ENCODE measurements at regions not wholly inside any gene's neighbourhood (a gene's known extent, or its start where the extent isn't known, plus 50 kb on each side); places are given as distances from the start of the nearest gene placed in this dataset.

- no peaks in the 10 kb centered on the region for H3K4me1 Mint-ChIP-seq (ENCODE audit: low read depth)
- H3K36me3 Mint-ChIP-seq (ENCODE audit: low read depth) = no peaks in the 10 kb centered on the region
- no peak overlapping the region for H3K4me3 Mint-ChIP-seq (ENCODE audit: unreplicated experiment)
Observed at GRCh38 chr10:61076572-61077114, 132.7 kb upstream of the RHOBTB1 start.

GRCh38 chr10:61073391-61073790 is 129.4 kb upstream of the RHOBTB1 start:
- no peak overlapping the region for H3K4me3 Mint-ChIP-seq (ENCODE audit: unreplicated experiment)
- no peak overlapping the region for H3K27ac Mint-ChIP-seq (ENCODE audit: unreplicated experiment)
- no peaks in the 10 kb centered on the region for H3K9me3 Mint-ChIP-seq (ENCODE audit: low read depth)
- no peaks in the 10 kb centered on the region for H3K4me1 Mint-ChIP-seq (ENCODE audit: low read depth)
- H3K27me3 Mint-ChIP-seq (ENCODE audit: low read depth) = peaks cover 12% of the 10 kb centered on the region
- H3K36me3 Mint-ChIP-seq (ENCODE audit: low read depth) = no peaks in the 10 kb centered on the region
- TF ChIP-seq CTCF (IDR thresholded peaks at IDR 0.05) = no peak
- no peak for DNase-seq (ENCODE audit: low spot score)

More at GRCh38 chr10:61076572-61077114, 132.7 kb upstream of the RHOBTB1 start:
- no peak overlapping the region for H3K27ac Mint-ChIP-seq (ENCODE audit: unreplicated experiment)
- no peaks in the 10 kb centered on the region for H3K9me3 Mint-ChIP-seq (ENCODE audit: low read depth)
- TF ChIP-seq CTCF (IDR thresholded peaks at IDR 0.05) = no peak
- no peak for DNase-seq (ENCODE audit: low spot score)
- peaks cover 18% of the 10 kb centered on the region for H3K27me3 Mint-ChIP-seq (ENCODE audit: low read depth)

DNA sequence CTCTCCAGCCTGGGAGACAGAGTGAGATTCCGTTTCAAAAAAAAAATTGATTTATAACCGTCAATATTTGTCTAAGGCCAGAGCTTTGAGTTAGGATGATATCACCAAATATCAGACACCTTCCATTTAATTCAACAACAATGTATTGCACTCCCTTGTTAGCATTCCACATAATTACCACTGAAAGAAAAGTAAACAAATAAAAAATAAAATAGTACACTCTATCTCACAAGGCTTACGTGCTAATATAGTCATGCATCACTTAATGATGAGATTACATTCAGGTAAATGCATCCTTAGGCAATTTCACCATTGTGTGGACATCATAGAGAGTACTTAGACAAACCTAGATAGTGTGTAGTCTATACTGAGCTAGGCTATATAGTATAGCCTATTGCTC is 127.6 kb upstream of the RHOBTB1 start:
- H3K27ac Mint-ChIP-seq (ENCODE audit: unreplicated experiment) = no peak overlapping the region
- peaks cover 15% of the 10 kb centered on the region for H3K27me3 Mint-ChIP-seq (ENCODE audit: low read depth)
- H3K4me3 Mint-ChIP-seq (ENCODE audit: unreplicated experiment) = no peak overlapping the region
- H3K36me3 Mint-ChIP-seq (ENCODE audit: low read depth) = no peaks in the 10 kb centered on the region
- no peak for DNase-seq (ENCODE audit: low spot score)
- H3K9me3 Mint-ChIP-seq (ENCODE audit: low read depth) = no peaks in the 10 kb centered on the region
- no peak for TF ChIP-seq CTCF (IDR thresholded peaks at IDR 0.05)
- no peaks in the 10 kb centered on the region for H3K4me1 Mint-ChIP-seq (ENCODE audit: low read depth)

DNA sequence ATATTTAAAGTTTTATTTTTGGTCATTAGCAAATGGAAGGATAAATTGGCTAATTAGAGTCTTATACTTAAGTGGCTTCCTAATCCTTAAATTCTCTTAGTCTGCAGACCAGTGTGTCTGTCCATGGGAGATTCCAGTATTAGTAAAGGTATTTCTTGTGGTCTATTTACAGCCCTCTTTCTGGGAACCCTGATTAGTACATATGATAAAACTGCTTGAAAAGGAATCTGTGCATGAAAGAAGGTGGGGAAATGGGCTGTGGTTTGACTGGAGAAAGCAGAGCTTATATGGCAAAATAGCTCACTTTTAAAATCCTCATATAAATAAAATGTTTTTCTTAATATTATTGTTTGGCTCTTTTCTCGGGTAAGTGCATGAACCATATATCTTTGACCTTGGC is 124.5 kb upstream of the RHOBTB1 start:
- Mint-ChIP-seq H3K36me3 (ENCODE audit: low read depth) (no peaks in the 10 kb centered on the region), H3K4me3 (ENCODE audit: unreplicated experiment) (no peak overlapping the region), H3K27me3 (ENCODE audit: low read depth) (peaks cover 18% of the 10 kb centered on the region), H3K4me1 (ENCODE audit: low read depth) (no peaks in the 10 kb centered on the region), H3K27ac (ENCODE audit: unreplicated experiment) (no peak overlapping the region), H3K9me3 (ENCODE audit: low read depth) (no peaks in the 10 kb centered on the region)
- TF ChIP-seq CTCF (IDR thresholded peaks at IDR 0.05) = no peak
- no peak for DNase-seq (ENCODE audit: low spot score)

DNA sequence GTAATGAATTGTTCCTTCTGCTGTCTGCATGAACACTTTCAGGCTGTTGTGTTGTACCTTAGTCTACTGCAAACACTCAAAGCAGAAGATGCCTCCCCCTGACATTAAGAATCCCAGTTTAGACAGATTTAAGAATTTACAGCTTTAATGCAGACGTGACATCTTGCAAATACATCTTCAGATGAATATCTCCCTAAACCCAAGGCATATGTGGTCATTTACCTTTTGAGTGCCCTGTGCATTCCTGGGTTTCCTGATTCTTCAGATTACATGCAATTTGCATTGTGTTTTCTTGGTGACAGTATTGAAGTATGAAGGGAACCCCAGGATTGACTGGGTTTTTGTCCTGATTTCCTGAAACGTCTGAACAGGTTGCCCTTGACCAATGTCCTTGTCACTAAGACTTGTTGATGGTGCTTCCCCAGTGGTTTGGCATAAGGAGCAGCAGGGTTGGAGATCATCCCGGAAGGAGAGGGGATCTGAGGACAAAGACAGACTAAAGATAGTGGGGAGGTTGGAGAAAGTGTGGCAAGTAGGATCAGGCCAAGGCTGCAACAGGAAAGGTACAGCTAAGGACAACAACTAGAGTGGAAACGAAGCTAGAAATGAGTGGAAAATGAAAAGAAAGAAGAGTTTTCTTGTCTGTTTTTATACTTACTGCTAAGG is 123.8 kb upstream of the RHOBTB1 start:
- Mint-ChIP-seq H3K4me1 (ENCODE audit: low read depth) (no peaks in the 10 kb centered on the region), H3K36me3 (ENCODE audit: low read depth) (no peaks in the 10 kb centered on the region), H3K4me3 (ENCODE audit: unreplicated experiment) (no peak overlapping the region), H3K27ac (ENCODE audit: unreplicated experiment) (no peak overlapping the region), H3K27me3 (ENCODE audit: low read depth) (peaks cover 18% of the 10 kb centered on the region), H3K9me3 (ENCODE audit: low read depth) (no peaks in the 10 kb centered on the region)
- TF ChIP-seq CTCF (IDR thresholded peaks at IDR 0.05) = no peak
- DNase-seq (ENCODE audit: low spot score) = no peak

All from chondrocyte (in vitro differentiated cells).